GM12872 (cell line): ENCODE measurements at regions not wholly inside any gene's neighbourhood (a gene's known extent, or its start where the extent isn't known, plus 50 kb on each side); places are given as distances from the start of the nearest gene placed in this dataset.

Experiments used
- CTCF ChIP-seq: IDR thresholded peaks from 3 replicates; pipeline ENCODE4 v1.5.1; 2011; ENCODE audit warnings: low read depth, mild to moderate bottlenecking, low read length, moderate library complexity; ENCODE audit not compliant: insufficient read depth

- TF ChIP-seq CTCF = no peak
Measured at GRCh38 chr7:17152721-17153120, 145.7 kb upstream of the AHR start.

GRCh38 chr7:17153536-17153935 is 144.9 kb upstream of the AHR start:
- TF ChIP-seq CTCF = no peak

GRCh38 chr7:17155529-17155928 is 142.9 kb upstream of the AHR start:
- TF ChIP-seq CTCF = no peak

- TF ChIP-seq CTCF = no peak
Measured at GRCh38 chr7:17158261-17158660, 140.2 kb upstream of the AHR start.

GRCh38 chr7:17159500-17160037 is 138.9 kb upstream of the AHR start:
- TF ChIP-seq CTCF = no peak

GRCh38 chr7:17166824-17167379 is 131.6 kb upstream of the AHR start:
- no peak for TF ChIP-seq CTCF

GRCh38 chr7:17168416-17168815 is 130.0 kb upstream of the AHR start:
- no peak for TF ChIP-seq CTCF

GRCh38 chr7:17171427-17171826 is 127.0 kb upstream of the AHR start:
- no peak for TF ChIP-seq CTCF
